ENCODE measurements at regions not wholly inside any gene's neighbourhood (a gene's known extent, or its start where the extent isn't known, plus 50 kb on each side); places are given as distances from the start of the nearest gene placed in this dataset.

GRCh38 chr4:16310606-16311005 lies 84.3 kb upstream of the TAPT1 start:
- TF ChIP-seq CTCF (IDR thresholded peaks at IDR 0.05): no peak
- no peak for TF ChIP-seq POLR2A (IDR thresholded peaks at IDR 0.05)
